ENCODE measurements at regions not wholly inside any gene's neighbourhood (a gene's known extent, or its start where the extent isn't known, plus 50 kb on each side); places are given as distances from the start of the nearest gene placed in this dataset.

- no peak overlapping the region for H2AFZ ChIP-seq
- DNase-seq (ENCODE audit: low spot score) = no peak
These were observed 875.5 kb downstream of the C4orf33 start for GRCh38 chr4:129971419-129971818.

GRCh38 chr4:129972257-129972656 lies 876.3 kb downstream of the C4orf33 start:
- TF ChIP-seq EZH2 (IDR thresholded peaks at IDR 0.05; ENCODE audit: borderline replicate concordance) (no peak), CTCF (IDR thresholded peaks at IDR 0.05; ENCODE audit: poor library complexity) (no peak), EZH2phosphoT487 (IDR thresholded peaks at IDR 0.05; ENCODE audit: low read depth, severe bottlenecking, unreplicated experiment) (no peak)
- 79% methylated on average over 1 of the region's 1 CpG for WGBS (ENCODE audit: low lambda C conversion rate, missing lambda C conversion rate)
- DNase-seq (ENCODE audit: low spot score) = peak; percentile 4
- Histone ChIP-seq H2AFZ (no peak overlapping the region), H3K27ac (no peak overlapping the region), H3K4me1 (ENCODE audit: insufficient read depth) (no peaks in the 10 kb centered on the region), H3K79me2 (no peaks in the 10 kb centered on the region), H3K36me3 (replicated peaks; ENCODE audit: insufficient read depth, low read depth) (no peaks in the 10 kb centered on the region), H3K4me2 (no peak overlapping the region), H3K9me3 (ENCODE audit: low read depth) (no peaks in the 10 kb centered on the region), H3K4me3 (no peak overlapping the region), H3K9me2 (replicated peaks; ENCODE audit: insufficient read depth) (no peaks in the 10 kb centered on the region), H4K20me1 (ENCODE audit: insufficient read depth, poor library complexity, severe bottlenecking) (no peaks in the 10 kb centered on the region), H3K27me3 (no peaks in the 10 kb centered on the region)

More at GRCh38 chr4:129971419-129971818, 875.5 kb downstream of the C4orf33 start:
- Histone ChIP-seq H3K4me1 (ENCODE audit: insufficient read depth) (no peaks in the 10 kb centered on the region), H4K20me1 (ENCODE audit: insufficient read depth, poor library complexity, severe bottlenecking) (no peaks in the 10 kb centered on the region), H3K27me3 (no peaks in the 10 kb centered on the region), H3K79me2 (no peaks in the 10 kb centered on the region), H3K9me2 (replicated peaks; ENCODE audit: insufficient read depth) (no peaks in the 10 kb centered on the region), H3K4me3 (no peak overlapping the region), H3K9me3 (ENCODE audit: low read depth) (no peaks in the 10 kb centered on the region), H3K36me3 (replicated peaks; ENCODE audit: insufficient read depth, low read depth) (no peaks in the 10 kb centered on the region), H3K27ac (no peak overlapping the region), H3K4me2 (no peak overlapping the region)
- TF ChIP-seq EZH2 (IDR thresholded peaks at IDR 0.05; ENCODE audit: borderline replicate concordance) (no peak), CTCF (IDR thresholded peaks at IDR 0.05; ENCODE audit: poor library complexity) (no peak), EZH2phosphoT487 (IDR thresholded peaks at IDR 0.05; ENCODE audit: low read depth, severe bottlenecking, unreplicated experiment) (no peak)

GRCh38 chr4:129974730-129975129 lies 878.8 kb downstream of the C4orf33 start:
- Histone ChIP-seq H2AFZ (no peak overlapping the region), H3K9me2 (replicated peaks; ENCODE audit: insufficient read depth) (no peaks in the 10 kb centered on the region), H3K4me3 (no peak overlapping the region), H3K79me2 (no peaks in the 10 kb centered on the region), H3K4me1 (ENCODE audit: insufficient read depth) (no peaks in the 10 kb centered on the region), H3K4me2 (no peak overlapping the region), H3K27me3 (no peaks in the 10 kb centered on the region), H3K36me3 (replicated peaks; ENCODE audit: insufficient read depth, low read depth) (no peaks in the 10 kb centered on the region), H3K27ac (no peak overlapping the region), H4K20me1 (ENCODE audit: insufficient read depth, poor library complexity, severe bottlenecking) (no peaks in the 10 kb centered on the region), H3K9me3 (ENCODE audit: low read depth) (no peaks in the 10 kb centered on the region)
- no peak for DNase-seq (ENCODE audit: low spot score)
- TF ChIP-seq EZH2 (IDR thresholded peaks at IDR 0.05; ENCODE audit: borderline replicate concordance) (no peak), EZH2phosphoT487 (IDR thresholded peaks at IDR 0.05; ENCODE audit: low read depth, severe bottlenecking, unreplicated experiment) (no peak), CTCF (IDR thresholded peaks at IDR 0.05; ENCODE audit: poor library complexity) (no peak)

GRCh38 chr4:129978315-129978714 lies 882.4 kb downstream of the C4orf33 start:
- TF ChIP-seq CTCF (IDR thresholded peaks at IDR 0.05; ENCODE audit: poor library complexity) (no peak), EZH2 (IDR thresholded peaks at IDR 0.05; ENCODE audit: borderline replicate concordance) (no peak), EZH2phosphoT487 (IDR thresholded peaks at IDR 0.05; ENCODE audit: low read depth, severe bottlenecking, unreplicated experiment) (no peak)
- Histone ChIP-seq H3K79me2 (no peaks in the 10 kb centered on the region), H3K4me2 (no peak overlapping the region), H4K20me1 (ENCODE audit: insufficient read depth, poor library complexity, severe bottlenecking) (no peaks in the 10 kb centered on the region), H3K27me3 (no peaks in the 10 kb centered on the region), H3K36me3 (replicated peaks; ENCODE audit: insufficient read depth, low read depth) (no peaks in the 10 kb centered on the region), H3K9me2 (replicated peaks; ENCODE audit: insufficient read depth) (no peaks in the 10 kb centered on the region), H3K9me3 (ENCODE audit: low read depth) (no peaks in the 10 kb centered on the region), H3K4me1 (ENCODE audit: insufficient read depth) (no peaks in the 10 kb centered on the region), H3K27ac (no peak overlapping the region), H2AFZ (no peak overlapping the region), H3K4me3 (no peak overlapping the region)
- WGBS (ENCODE audit: low lambda C conversion rate, missing lambda C conversion rate) = 95% methylated on average over 4 of the region's 4 CpGs
- DNase-seq (ENCODE audit: low spot score) = no peak

Data from hepatocyte (in vitro differentiated cells).